CD14-positive monocyte (primary cell): ENCODE measurements at regions not wholly inside any gene's neighbourhood (a gene's known extent, or its start where the extent isn't known, plus 50 kb on each side); places are given as distances from the start of the nearest gene placed in this dataset.

Experiments
- DNase-seq, 3 donors: peaks; one replicate each; pipeline ENCODE4 v3.0.0-alpha.2; 2011 to 2022
- H2AFZ ChIP-seq: 2 replicates; pipeline ENCODE4 v1.6.0; 2012; ENCODE audit warnings: mild to moderate bottlenecking, low read depth, low read length, inconsistent platforms; ENCODE audit not compliant: insufficient read depth, poor library complexity, severe bottlenecking
- H3K27ac ChIP-seq, 2 donors: 1 replicate in 1 of 2; 2 replicates in 1 of 2; pipeline ENCODE4 v1.5.1; 2012 to 2013; ENCODE audit warnings: low read length in 2 of 2, control low read depth in 1 of 2, inconsistent platforms in 1 of 2, low read depth in 1 of 2, mild to moderate bottlenecking in 1 of 2
- H3K27me3 ChIP-seq, 2 donors: one replicate each; pipeline versions ENCODE4 v1.6.0 to v1.6.1; 2011 to 2013; ENCODE audit warnings: low read length in 2 of 2; ENCODE audit not compliant: control insufficient read depth in 2 of 2, insufficient read depth in 2 of 2
- H3K36me3 ChIP-seq, 2 donors: replicated peaks in 1 of 2; 1 replicate in 1 of 2; 2 replicates in 1 of 2; pipeline versions ENCODE4 v1.5.1 to v1.6.1; 2012 to 2013; ENCODE audit warnings: low read length in 2 of 2, control low read depth in 1 of 2, inconsistent platforms in 1 of 2, mild to moderate bottlenecking in 1 of 2; ENCODE audit not compliant: insufficient read depth in 2 of 2, control insufficient read depth in 1 of 2
- H3K4me1 ChIP-seq, 2 donors: 1 replicate in 1 of 2; 2 replicates in 1 of 2; pipeline versions ENCODE4 v1.5.1 to v1.6.1; 2012 to 2013; ENCODE audit warnings: low read length in 2 of 2, control low read depth in 1 of 2, inconsistent platforms in 1 of 2, mild to moderate bottlenecking in 1 of 2, moderate library complexity in 1 of 2; ENCODE audit not compliant: insufficient read depth in 2 of 2, control insufficient read depth in 1 of 2
- H3K4me2 ChIP-seq: replicated peaks from 2 replicates; pipeline ENCODE3; 2012; ENCODE audit warnings: low read length, moderate library complexity, mild to moderate bottlenecking; ENCODE audit not compliant: poor library complexity, severe bottlenecking; ENCODE audit errors: extremely low read depth
- H3K4me3 ChIP-seq, 3 experiments: fragments of 200-600 bp in 1 of 3; sonication (generic) in 1 of 3; replicated peaks in 1 of 3; 1 replicate in 2 of 3; 2 replicates in 1 of 3; pipeline ENCODE4 v1.5.1; 2011 to 2013; ENCODE audit warnings: low read length in 3 of 3, mild to moderate bottlenecking in 3 of 3, control low read depth in 2 of 3, low read depth in 2 of 3, inconsistent platforms in 1 of 3, moderate library complexity in 1 of 3
- H3K79me2 ChIP-seq: 2 replicates; pipeline ENCODE4 v1.6.0; 2012; ENCODE audit warnings: mild to moderate bottlenecking, control low read depth, inconsistent platforms, low read length, moderate library complexity; ENCODE audit not compliant: insufficient read depth
- H3K9ac ChIP-seq: 2 replicates; pipeline ENCODE4 v1.6.0; 2017; ENCODE audit warnings: low read length, mild to moderate bottlenecking; ENCODE audit not compliant: insufficient read depth, poor library complexity, severe bottlenecking
- H3K9me3 ChIP-seq, 2 donors: replicated peaks in 1 of 2; 1 replicate in 1 of 2; 2 replicates in 1 of 2; pipeline versions ENCODE4 v1.5.1 to v1.6.1; 2012 to 2013; ENCODE audit warnings: low read length in 2 of 2, control low read depth in 1 of 2; ENCODE audit not compliant: control insufficient read depth in 1 of 2, insufficient read depth in 1 of 2
- H4K20me1 ChIP-seq: 2 replicates; pipeline ENCODE4 v1.6.0; 2012; ENCODE audit warnings: mild to moderate bottlenecking, low read length, control low read depth, moderate library complexity; ENCODE audit not compliant: insufficient read depth
- H3K27ac Mint-ChIP-seq, 7 donors: one replicate each; pipeline ENCODE4 v1.8.0; 2020; ENCODE audit warnings: mild to moderate bottlenecking in 7 of 7, mixed read lengths in 7 of 7, moderate library complexity in 6 of 7, inconsistent platforms in 2 of 7
- H3K27me3 Mint-ChIP-seq, 3 donors: one replicate each; pipeline ENCODE4 v1.8.0; 2021 to 2022; ENCODE audit warnings: low read depth in 3 of 3, mild to moderate bottlenecking in 3 of 3, mixed read lengths in 3 of 3, moderate library complexity in 3 of 3, inconsistent platforms in 1 of 3
- H3K36me3 Mint-ChIP-seq, 2 donors: one replicate each; pipeline ENCODE4 v1.8.0; 2020; ENCODE audit warnings: mixed read lengths in 2 of 2, inconsistent platforms in 1 of 2, mild to moderate bottlenecking in 1 of 2
- H3K4me1 Mint-ChIP-seq: one replicate; pipeline ENCODE4 v1.8.0; 2020; ENCODE audit warnings: mild to moderate bottlenecking, mixed read lengths
- H3K4me3 Mint-ChIP-seq, 2 donors: one replicate each; pipeline ENCODE4 v1.8.0; 2020; ENCODE audit warnings: mild to moderate bottlenecking in 2 of 2, mixed read lengths in 2 of 2, moderate library complexity in 1 of 2
- H3K9me3 Mint-ChIP-seq, 7 donors: one replicate each; pipeline ENCODE4 v1.8.0; 2020 to 2022; ENCODE audit warnings: mixed read lengths in 7 of 7, mild to moderate bottlenecking in 6 of 7, moderate library complexity in 6 of 7, inconsistent platforms in 2 of 7
- WGBS: methylation state at CpG from one replicate; pipeline ENCODE4 v1.1.5; 2013; ENCODE audit warnings: missing lambda C conversion rate; ENCODE audit not compliant: insufficient coverage; 5-methylcytosine and 5-hydroxymethylcytosine counted together
- intact Hi-C, 2 donors: fragments of 100-400 bp; cut with micrococcal nuclease; formaldehyde crosslinking; loops; one replicate each; pipeline versions ENCODE4 v1.15.0 to v1.15.1; 2023
- TF ChIP-seq, protein P1 (sequence below): fragments of 200-600 bp; IDR thresholded peaks from one replicate; pipeline ENCODE4 v1.8.0; 2022; ENCODE audit warnings: antibody characterized with exemption, mild to moderate bottlenecking

DNA sequence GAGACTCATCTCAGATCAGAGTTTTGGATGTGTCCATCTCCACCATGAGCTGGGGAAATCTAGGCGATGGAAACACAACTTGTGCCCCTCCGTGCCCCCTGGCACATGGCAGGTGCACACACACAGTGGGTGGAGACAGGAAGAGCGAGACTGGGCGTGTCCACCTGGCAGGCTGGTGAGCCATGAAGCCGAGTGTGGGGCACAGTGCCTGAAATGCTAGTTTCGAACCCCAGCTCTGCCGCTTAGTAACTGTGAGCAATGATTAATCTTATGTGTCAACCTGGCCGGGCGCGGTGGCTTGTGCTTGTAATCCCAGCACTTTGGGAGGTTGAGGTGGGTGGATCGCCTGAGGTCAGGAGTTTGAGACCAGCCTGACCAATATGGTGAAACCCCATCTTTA, 80.8 kb upstream of the RNU6ATAC start:
- H3K4me2 ChIP-seq, result no peak overlapping the region
- no peaks in the 10 kb centered on the region for H4K20me1 ChIP-seq
- H3K4me3 ChIP-seq, result no peak overlapping the region
- peaks cover 25 to 31% of the 10 kb centered on the region in 2 donors for H3K4me1 ChIP-seq
- Mint-ChIP-seq H3K9me3 (peaks cover 5 to 27% (median 17%) of the 10 kb centered on the region in 7 donors), H3K27ac (peak overlapping the region in 2 of 7 donors; percentile 1 to 74), H3K27me3 (peaks cover 17 to 25% (median 17%) of the 10 kb centered on the region in 3 donors), H3K4me3 (no peak overlapping the region), H3K36me3 (peaks cover 0 to 1% of the 10 kb centered on the region in 2 donors), H3K4me1 (peaks cover 34% of the 10 kb centered on the region)
- H3K9ac ChIP-seq, result no peak overlapping the region
- intact Hi-C loops, result loop anchor here in 1 of 2 donors (10.0 kb wide), 1 partner anchor 80 kb away; the partner anchor contains the start of gene RXRA
- no peak overlapping the region for H2AFZ ChIP-seq
- H3K27me3 ChIP-seq, result peaks cover 0 to 6% of the 10 kb centered on the region in 2 donors
- H3K27ac ChIP-seq, result no peak overlapping the region
- H3K36me3 ChIP-seq, result no peaks in the 10 kb centered on the region
- 97% methylated on average over 11 of the region's 11 CpGs for WGBS
- no peak for DNase-seq
- no peaks in the 10 kb centered on the region for H3K79me2 ChIP-seq
- H3K9me3 ChIP-seq, result peaks cover 12 to 16% of the 10 kb centered on the region in 2 donors
- TF ChIP-seq, protein P1, sequence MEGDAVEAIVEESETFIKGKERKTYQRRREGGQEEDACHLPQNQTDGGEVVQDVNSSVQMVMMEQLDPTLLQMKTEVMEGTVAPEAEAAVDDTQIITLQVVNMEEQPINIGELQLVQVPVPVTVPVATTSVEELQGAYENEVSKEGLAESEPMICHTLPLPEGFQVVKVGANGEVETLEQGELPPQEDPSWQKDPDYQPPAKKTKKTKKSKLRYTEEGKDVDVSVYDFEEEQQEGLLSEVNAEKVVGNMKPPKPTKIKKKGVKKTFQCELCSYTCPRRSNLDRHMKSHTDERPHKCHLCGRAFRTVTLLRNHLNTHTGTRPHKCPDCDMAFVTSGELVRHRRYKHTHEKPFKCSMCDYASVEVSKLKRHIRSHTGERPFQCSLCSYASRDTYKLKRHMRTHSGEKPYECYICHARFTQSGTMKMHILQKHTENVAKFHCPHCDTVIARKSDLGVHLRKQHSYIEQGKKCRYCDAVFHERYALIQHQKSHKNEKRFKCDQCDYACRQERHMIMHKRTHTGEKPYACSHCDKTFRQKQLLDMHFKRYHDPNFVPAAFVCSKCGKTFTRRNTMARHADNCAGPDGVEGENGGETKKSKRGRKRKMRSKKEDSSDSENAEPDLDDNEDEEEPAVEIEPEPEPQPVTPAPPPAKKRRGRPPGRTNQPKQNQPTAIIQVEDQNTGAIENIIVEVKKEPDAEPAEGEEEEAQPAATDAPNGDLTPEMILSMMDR, result no peak

DNA sequence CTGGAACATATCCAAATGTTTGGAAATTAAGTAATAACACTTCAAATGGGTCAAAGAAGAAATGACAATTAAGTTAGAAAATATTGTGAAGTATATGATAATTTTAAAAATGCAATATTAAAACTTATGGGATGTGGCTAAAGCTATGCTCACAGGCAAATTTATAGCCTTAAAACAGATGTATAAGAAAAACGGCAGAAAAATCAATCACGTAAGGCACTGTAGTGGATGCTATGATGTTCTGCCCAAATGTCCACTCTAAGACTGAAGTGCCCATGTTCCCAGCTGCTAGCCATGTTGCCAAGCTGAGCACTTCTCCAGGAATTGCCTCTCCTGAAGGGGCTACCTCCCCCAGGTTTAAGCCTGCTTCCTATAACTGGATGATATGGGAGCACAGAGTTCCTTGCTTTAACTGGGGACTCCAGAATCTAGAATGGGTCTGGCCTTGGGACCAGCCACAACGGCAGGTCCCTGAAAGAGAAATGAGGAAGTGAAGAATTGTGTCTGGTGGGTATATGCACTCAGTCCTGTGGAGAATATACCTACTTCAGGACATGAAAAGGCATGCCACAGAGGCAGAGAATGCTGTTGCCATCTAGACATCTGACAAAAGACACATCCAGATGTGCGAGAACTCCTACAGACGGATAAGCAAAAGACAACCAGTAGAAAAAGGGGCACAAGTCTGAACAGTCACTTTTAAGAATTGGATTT, 78.2 kb upstream of the RXRA start:
- Histone ChIP-seq H3K36me3 (no peaks in the 10 kb centered on the region), H4K20me1 (no peaks in the 10 kb centered on the region), H2AFZ (no peak overlapping the region), H3K4me2 (no peak overlapping the region), H3K4me3 (no peak overlapping the region), H3K27me3 (no peaks in the 10 kb centered on the region), H3K27ac (no peak overlapping the region), H3K9ac (no peak overlapping the region), H3K4me1 (peaks cover 18 to 20% of the 10 kb centered on the region in 2 donors), H3K9me3 (peaks cover 12 to 16% of the 10 kb centered on the region in 2 donors), H3K79me2 (no peaks in the 10 kb centered on the region)
- Mint-ChIP-seq H3K36me3 (peaks cover 0 to 1% of the 10 kb centered on the region in 2 donors), H3K27me3 (peaks cover 3 to 6% (median 6%) of the 10 kb centered on the region in 3 donors), H3K9me3 (peaks cover 5 to 27% (median 17%) of the 10 kb centered on the region in 7 donors), H3K4me3 (no peak overlapping the region), H3K4me1 (peaks cover 25% of the 10 kb centered on the region), H3K27ac (no peak overlapping the region)
- no peak for DNase-seq
- 100% methylated on average over 3 of the region's 5 CpGs for WGBS
- TF ChIP-seq, protein P1, result no peak
- intact Hi-C loops, result loop anchor here in 1 of 2 donors (10.0 kb wide), 1 partner anchor 77 kb away; the partner anchor contains the start of gene RXRA
